GM23338 (cell line): ENCODE measurements at regions not wholly inside any gene's neighbourhood (a gene's known extent, or its start where the extent isn't known, plus 50 kb on each side); places are given as distances from the start of the nearest gene placed in this dataset.

Experiments
- ATAC-seq: fragments of 200-7000 bp; cut with Tn5 transposase; 3 replicates; pipeline ENCODE4 v1.9.1; 2020
- DNase-seq: peaks from one replicate; pipeline ENCODE4 v3.0.0-alpha.2; 2015; ENCODE audit warnings: low spot score
- H2AFZ ChIP-seq: fragments of 200-600 bp; sonication (generic); 2 replicates; pipeline ENCODE4 v1.8.0; 2016; ENCODE audit warnings: antibody characterized with exemption, mild to moderate bottlenecking, moderate library complexity
- H3F3A ChIP-seq: fragments of 200-600 bp; sonication (generic); replicated peaks from 2 replicates; pipeline ENCODE4 v1.8.0; 2017; ENCODE audit warnings: antibody characterized with exemption, mixed run types, low read depth
- H3K27ac ChIP-seq: fragments of 200-600 bp; sonication (generic); 2 replicates; pipeline ENCODE4 v1.6.1; 2016; ENCODE audit warnings: low read depth
- H3K27me3 ChIP-seq: fragments of 200-600 bp; sonication (generic); 2 replicates; pipeline ENCODE4 v1.8.0; 2016; ENCODE audit warnings: mild to moderate bottlenecking, mixed run types, moderate library complexity; ENCODE audit not compliant: insufficient read depth
- H3K36me3 ChIP-seq: fragments of 200-600 bp; sonication (generic); 2 replicates; pipeline ENCODE4 v1.8.0; 2016; ENCODE audit warnings: mild to moderate bottlenecking; ENCODE audit not compliant: insufficient read depth
- H3K4me1 ChIP-seq: fragments of 200-600 bp; sonication (generic); 2 replicates; pipeline ENCODE4 v1.8.0; 2016; ENCODE audit warnings: mild to moderate bottlenecking, moderate library complexity; ENCODE audit not compliant: insufficient read depth
- H3K4me2 ChIP-seq: fragments of 200-600 bp; sonication (generic); 2 replicates; pipeline ENCODE4 v1.7.1; 2017; ENCODE audit warnings: mixed run types
- H3K4me3 ChIP-seq: fragments of 200-600 bp; sonication (generic); 2 replicates; pipeline ENCODE4 v1.6.1; 2016; ENCODE audit warnings: mixed run types
- H3K79me2 ChIP-seq: fragments of 200-600 bp; sonication (generic); replicated peaks from 2 replicates; pipeline ENCODE4 v1.8.0; 2017; ENCODE audit warnings: mild to moderate bottlenecking; ENCODE audit not compliant: insufficient read depth
- H3K9me2 ChIP-seq: fragments of 200-600 bp; sonication (generic); 2 replicates; pipeline ENCODE4 v1.8.0; 2017; ENCODE audit not compliant: insufficient read depth
- H4K20me1 ChIP-seq: fragments of 200-600 bp; sonication (generic); replicated peaks from 2 replicates; pipeline ENCODE4 v1.8.0; 2017; ENCODE audit warnings: mild to moderate bottlenecking; ENCODE audit not compliant: insufficient read depth
- H3K27ac Mint-ChIP-seq: 2 replicates; pipeline ENCODE4 v1.8.0; 2020; ENCODE audit warnings: inconsistent platforms, mild to moderate bottlenecking, moderate library complexity, mixed read lengths
- H3K27me3 Mint-ChIP-seq: 3 replicates; pipeline ENCODE4 v1.8.0; 2022; ENCODE audit warnings: low read depth, mild to moderate bottlenecking, moderate library complexity, mixed read lengths, inconsistent platforms; ENCODE audit not compliant: insufficient read depth, poor library complexity
- H3K36me3 Mint-ChIP-seq: 3 replicates; pipeline ENCODE4 v1.8.0; 2021; ENCODE audit warnings: low read depth, mild to moderate bottlenecking, inconsistent platforms, moderate library complexity, mixed read lengths
- H3K4me1 Mint-ChIP-seq: 3 replicates; pipeline ENCODE4 v1.8.0; 2020; ENCODE audit warnings: mild to moderate bottlenecking, inconsistent platforms, mixed read lengths
- H3K4me3 Mint-ChIP-seq: 3 replicates; pipeline ENCODE4 v1.8.0; 2021; ENCODE audit warnings: moderate library complexity, mild to moderate bottlenecking, inconsistent platforms, mixed read lengths
- H3K9me3 Mint-ChIP-seq: 3 replicates; pipeline ENCODE4 v1.8.0; 2020; ENCODE audit warnings: moderate library complexity, mild to moderate bottlenecking, inconsistent platforms, mixed read lengths
- CTCF ChIP-seq, 2 experiments: fragments of 200-600 bp in 1 of 2; sonication (generic) in 1 of 2; conservative IDR thresholded peaks; 2 replicates each; pipeline versions ENCODE4 v1.5.1 to v1.6.1; 2016 to 2017; ENCODE audit warnings: antibody characterized with exemption in 2 of 2, low read depth in 2 of 2, mild to moderate bottlenecking in 2 of 2, moderate library complexity in 1 of 2
- EZH2phosphoT487 ChIP-seq: fragments of 200-600 bp; sonication (generic); IDR thresholded peaks from one replicate; pipeline ENCODE4 v1.8.1; 2018; ENCODE audit warnings: antibody characterized with exemption; ENCODE audit not compliant: unreplicated experiment
- REST ChIP-seq: IDR thresholded peaks from one replicate; pipeline ENCODE4 v1.6.1; 2018; ENCODE audit warnings: antibody characterized with exemption; ENCODE audit not compliant: unreplicated experiment
- ZNF331 ChIP-seq: fragments of 250-450 bp; sonication (Bioruptor Pico); IDR thresholded peaks from 2 replicates; pipeline ENCODE4 v1.5.0; 2020; ENCODE audit warnings: low read depth, mild to moderate bottlenecking, moderate library complexity
- ZNF462 ChIP-seq: fragments of 250-450 bp; sonication (Bioruptor Pico); IDR thresholded peaks from 2 replicates; pipeline ENCODE4 v1.5.0; 2020; ENCODE audit warnings: mild to moderate bottlenecking, moderate library complexity

- Histone ChIP-seq H3K4me1 (no peaks in the 10 kb centered on the region; the same call in 1 of the 2 replicates), H4K20me1 (no peaks in the 10 kb centered on the region), H3K36me3 (no peaks in the 10 kb centered on the region), H3K27me3 (no peaks in the 10 kb centered on the region), H3K27ac (no peak overlapping the region), H3K79me2 (no peaks in the 10 kb centered on the region), H2AFZ (no peak overlapping the region), H3K4me3 (no peak overlapping the region), H3K4me2 (no peak overlapping the region), H3K9me2 (no peaks in the 10 kb centered on the region), H3F3A (no peaks in the 10 kb centered on the region)
- H3K27me3 Mint-ChIP-seq = peaks cover 2% of the 10 kb centered on the region
- H3K4me1 Mint-ChIP-seq = peaks cover 13% of the 10 kb centered on the region; the same call in 2 of the 3 replicates
- H3K9me3 Mint-ChIP-seq = no peaks in the 10 kb centered on the region
- TF ChIP-seq REST (no peak), EZH2phosphoT487 (no peak), ZNF331 (CRISPR knock-in tag) (no peak), ZNF462 (CRISPR knock-in tag) (no peak), CTCF (conservative IDR thresholded peaks at IDR 0.05; ENCODE audit: low read depth in 2 of 2) (peak; percentile 91 to 92)
- H3K4me3 Mint-ChIP-seq = no peak overlapping the region
- no peak overlapping the region for H3K27ac Mint-ChIP-seq
- no peaks in the 10 kb centered on the region for H3K36me3 Mint-ChIP-seq
- peak; percentile 98 for ATAC-seq
- DNase-seq = peak; percentile 88
Measured at GRCh38 chr10:83871187-83872081, 267.9 kb upstream of the GHITM start.
